ENCODE measurements at regions not wholly inside any gene's neighbourhood (a gene's known extent, or its start where the extent isn't known, plus 50 kb on each side); places are given as distances from the start of the nearest gene placed in this dataset.

DNA sequence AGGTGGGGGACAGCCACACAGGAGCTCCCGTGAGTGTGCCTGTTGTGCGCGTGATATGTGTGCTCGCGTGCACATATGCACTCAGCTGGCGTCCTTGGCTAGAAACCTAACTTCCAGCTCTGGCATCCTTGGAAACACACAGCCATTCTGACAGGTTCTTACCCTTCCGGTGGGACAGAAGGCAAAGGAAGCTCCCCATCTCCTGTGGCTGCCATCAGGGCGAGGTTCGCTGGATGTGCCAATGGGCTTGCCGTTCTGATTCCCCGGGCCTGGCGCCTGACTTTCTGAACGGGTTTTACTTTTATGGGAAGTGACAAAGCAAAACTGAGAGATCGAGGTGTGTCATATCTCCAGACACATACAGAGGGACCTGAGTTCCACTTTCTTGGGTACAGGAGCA, 124.7 kb downstream of the PAPOLA start:
- no peak for TF ChIP-seq POLR2A (IDR thresholded peaks at IDR 0.05)
- TF ChIP-seq, protein P1, sequence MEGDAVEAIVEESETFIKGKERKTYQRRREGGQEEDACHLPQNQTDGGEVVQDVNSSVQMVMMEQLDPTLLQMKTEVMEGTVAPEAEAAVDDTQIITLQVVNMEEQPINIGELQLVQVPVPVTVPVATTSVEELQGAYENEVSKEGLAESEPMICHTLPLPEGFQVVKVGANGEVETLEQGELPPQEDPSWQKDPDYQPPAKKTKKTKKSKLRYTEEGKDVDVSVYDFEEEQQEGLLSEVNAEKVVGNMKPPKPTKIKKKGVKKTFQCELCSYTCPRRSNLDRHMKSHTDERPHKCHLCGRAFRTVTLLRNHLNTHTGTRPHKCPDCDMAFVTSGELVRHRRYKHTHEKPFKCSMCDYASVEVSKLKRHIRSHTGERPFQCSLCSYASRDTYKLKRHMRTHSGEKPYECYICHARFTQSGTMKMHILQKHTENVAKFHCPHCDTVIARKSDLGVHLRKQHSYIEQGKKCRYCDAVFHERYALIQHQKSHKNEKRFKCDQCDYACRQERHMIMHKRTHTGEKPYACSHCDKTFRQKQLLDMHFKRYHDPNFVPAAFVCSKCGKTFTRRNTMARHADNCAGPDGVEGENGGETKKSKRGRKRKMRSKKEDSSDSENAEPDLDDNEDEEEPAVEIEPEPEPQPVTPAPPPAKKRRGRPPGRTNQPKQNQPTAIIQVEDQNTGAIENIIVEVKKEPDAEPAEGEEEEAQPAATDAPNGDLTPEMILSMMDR (IDR thresholded peaks at IDR 0.05): no peak
